Neural cell (in vitro differentiated cells): ENCODE measurements at regions not wholly inside any gene's neighbourhood (a gene's known extent, or its start where the extent isn't known, plus 50 kb on each side); places are given as distances from the start of the nearest gene placed in this dataset.

Experiments
- H2AFZ ChIP-seq: fragments of 200-600, 300-800 bp; sonication (generic), shearing (Covaris generic); 2 replicates; pipeline ENCODE4 v1.6.0; 2014; ENCODE audit warnings: low read depth, mild to moderate bottlenecking, antibody characterized with exemption, low read length, moderate library complexity
- H3F3A ChIP-seq: fragments of 200-600 bp; shearing (Covaris generic); 2 replicates; pipeline ENCODE4 v1.6.1; 2016; ENCODE audit warnings: mild to moderate bottlenecking, moderate library complexity, mixed read lengths, antibody characterized with exemption, low read length; ENCODE audit not compliant: insufficient read depth, poor library complexity, severe bottlenecking
- H3K27ac ChIP-seq: fragments of 200-600, 300-800 bp; sonication (generic), shearing (Covaris generic); 2 replicates; pipeline ENCODE4 v1.5.1; 2014; ENCODE audit warnings: mild to moderate bottlenecking, low read length, moderate library complexity
- H3K27me3 ChIP-seq: fragments of 300-800, 200-600 bp; sonication (generic), shearing (Covaris generic); 2 replicates; pipeline ENCODE4 v1.6.0; 2014; ENCODE audit warnings: mild to moderate bottlenecking, low read depth, low read length, moderate library complexity; ENCODE audit not compliant: insufficient read depth
- H3K36me3 ChIP-seq: fragments of 300-800, 200-600 bp; sonication (generic), shearing (Covaris generic); 2 replicates; pipeline ENCODE4 v1.5.1; 2014; ENCODE audit warnings: mild to moderate bottlenecking, antibody characterized with exemption, low read length, moderate library complexity; ENCODE audit not compliant: insufficient read depth
- H3K4me2 ChIP-seq: fragments of 300-800, 200-600 bp; sonication (generic), shearing (Covaris generic); 2 replicates; pipeline ENCODE4 v1.6.0; 2014; ENCODE audit warnings: mild to moderate bottlenecking, low read length
- H3K4me3 ChIP-seq: fragments of 300-800, 200-600 bp; sonication (generic), shearing (Covaris generic); 2 replicates; pipeline ENCODE4 v1.5.1; 2014; ENCODE audit warnings: mild to moderate bottlenecking, low read length, moderate library complexity
- H3K79me2 ChIP-seq: fragments of 200-600 bp; shearing (Covaris generic); replicated peaks from 2 replicates; pipeline ENCODE4 v1.6.0; 2014; ENCODE audit warnings: mild to moderate bottlenecking, low read length, moderate library complexity; ENCODE audit not compliant: insufficient read depth
- H3K9ac ChIP-seq: fragments of 300-800, 200-600 bp; sonication (generic), shearing (Covaris generic); 2 replicates; pipeline ENCODE4 v1.6.1; 2016; ENCODE audit warnings: mild to moderate bottlenecking, low read length, mixed read lengths
- H3K9me2 ChIP-seq: fragments of 200-600 bp; shearing (Covaris generic); 2 replicates; pipeline ENCODE4 v1.6.1; 2016; ENCODE audit warnings: mild to moderate bottlenecking, low read length, mixed read lengths; ENCODE audit not compliant: insufficient read depth
- H3K9me3 ChIP-seq: fragments of 200-600, 300-800 bp; sonication (generic), shearing (Covaris generic); 2 replicates; pipeline ENCODE4 v1.6.1; 2016; ENCODE audit warnings: mild to moderate bottlenecking, mixed run types, low read length, moderate library complexity, mixed read lengths
- H4K20me1 ChIP-seq: fragments of 200-600 bp; shearing (Covaris generic); 2 replicates; pipeline ENCODE4 v1.6.1; 2016; ENCODE audit warnings: mild to moderate bottlenecking, mixed run types; ENCODE audit not compliant: insufficient read depth
- CTCF ChIP-seq: fragments of 450-650 bp; IDR thresholded peaks from 2 replicates; pipeline ENCODE4 v1.5.1; 2014; ENCODE audit warnings: antibody characterized with exemption, mild to moderate bottlenecking, moderate library complexity; ENCODE audit not compliant: poor library complexity, severe bottlenecking
- EP300 ChIP-seq: fragments of 450-650 bp; conservative IDR thresholded peaks from 2 replicates; pipeline ENCODE4 v1.6.1; 2014; ENCODE audit warnings: antibody characterized with exemption, mild to moderate bottlenecking, moderate library complexity; ENCODE audit not compliant: poor library complexity, severe bottlenecking
- EZH2 ChIP-seq: fragments of 200-600, 300-800 bp; shearing (Covaris generic), sonication (generic); IDR thresholded peaks from 2 replicates; pipeline ENCODE4 v1.6.1; 2014; ENCODE audit warnings: antibody characterized with exemption, low read length, borderline replicate concordance, mild to moderate bottlenecking; ENCODE audit not compliant: insufficient read depth, poor library complexity, severe bottlenecking
- MXI1 ChIP-seq: fragments of 450-650 bp; conservative IDR thresholded peaks from 2 replicates; pipeline ENCODE4 v1.6.1; 2014; ENCODE audit warnings: antibody characterized with exemption, mild to moderate bottlenecking; ENCODE audit not compliant: poor library complexity, severe bottlenecking
- POLR2AphosphoS5 ChIP-seq: IDR thresholded peaks from 2 replicates; pipeline ENCODE4 v1.6.1; 2012
- RAD21 ChIP-seq: fragments of 450-650 bp; conservative IDR thresholded peaks from 2 replicates; pipeline ENCODE4 v1.6.1; 2014; ENCODE audit warnings: antibody characterized with exemption, mild to moderate bottlenecking, moderate library complexity
- REST ChIP-seq: IDR thresholded peaks from 2 replicates; pipeline ENCODE4 v1.6.1; 2012; ENCODE audit warnings: borderline replicate concordance
- SMC3 ChIP-seq: fragments of 450-650 bp; conservative IDR thresholded peaks from 2 replicates; pipeline ENCODE4 v1.6.1; 2014; ENCODE audit warnings: antibody characterized with exemption, mild to moderate bottlenecking, moderate library complexity; ENCODE audit not compliant: poor library complexity
- TAF1 ChIP-seq: IDR thresholded peaks from 2 replicates; pipeline ENCODE4 v1.6.1; 2012; ENCODE audit warnings: low read depth

GRCh38 chr1:233490488-233490887 is 123.4 kb upstream of the KCNK1 start:
- TF ChIP-seq REST = no peak
- TF ChIP-seq EP300 = no peak
- TF ChIP-seq POLR2AphosphoS5 = no peak
- no peak for TF ChIP-seq MXI1
- no peak for TF ChIP-seq SMC3
- no peak for TF ChIP-seq RAD21
- TF ChIP-seq CTCF = no peak
- no peak for TF ChIP-seq EZH2
- no peak for TF ChIP-seq TAF1
- H3K79me2 ChIP-seq = no peaks in the 10 kb centered on the region
- H3K4me3 ChIP-seq = no peak overlapping the region
- H3K27ac ChIP-seq = no peak overlapping the region
- H3K4me2 ChIP-seq = no peak overlapping the region
- H3K9me2 ChIP-seq = no peaks in the 10 kb centered on the region
- no peak overlapping the region for H3K9ac ChIP-seq
- H3K36me3 ChIP-seq = no peaks in the 10 kb centered on the region
- H3F3A ChIP-seq = no peaks in the 10 kb centered on the region
- no peaks in the 10 kb centered on the region for H3K9me3 ChIP-seq
- no peaks in the 10 kb centered on the region for H4K20me1 ChIP-seq
- H2AFZ ChIP-seq = no peak overlapping the region
- no peaks in the 10 kb centered on the region for H3K27me3 ChIP-seq

GRCh38 chr1:233491953-233492620 is 121.8 kb upstream of the KCNK1 start:
- H3K27ac ChIP-seq = no peak overlapping the region
- H3K4me3 ChIP-seq = no peak overlapping the region
- H3K9ac ChIP-seq = no peak overlapping the region
- H3F3A ChIP-seq = no peaks in the 10 kb centered on the region
- TF ChIP-seq MXI1 = no peak
- no peak for TF ChIP-seq TAF1
- TF ChIP-seq SMC3 = no peak
- no peak for TF ChIP-seq RAD21
- TF ChIP-seq REST = no peak
- TF ChIP-seq POLR2AphosphoS5 = no peak
- no peak for TF ChIP-seq CTCF
- no peak for TF ChIP-seq EZH2
- no peak for TF ChIP-seq EP300
- H3K79me2 ChIP-seq = no peaks in the 10 kb centered on the region
- H3K9me2 ChIP-seq = no peaks in the 10 kb centered on the region
- no peak overlapping the region for H2AFZ ChIP-seq
- H3K9me3 ChIP-seq = no peaks in the 10 kb centered on the region
- no peaks in the 10 kb centered on the region for H3K27me3 ChIP-seq
- H3K36me3 ChIP-seq = no peaks in the 10 kb centered on the region
- no peaks in the 10 kb centered on the region for H4K20me1 ChIP-seq
- H3K4me2 ChIP-seq = no peak overlapping the region
